GM13976 (cell line): ENCODE measurements at regions not wholly inside any gene's neighbourhood (a gene's known extent, or its start where the extent isn't known, plus 50 kb on each side); places are given as distances from the start of the nearest gene placed in this dataset.

ENCODE experiments used
- DNase-seq: peaks from one replicate; pipeline ENCODE4 v3.0.0; 2012; ENCODE audit warnings: low spot score
- in situ Hi-C: fragments of 300-500 bp; cut with MboI; formaldehyde crosslinking; loops from one replicate; pipeline ENCODE4 v1.12.0; 2022; ENCODE audit warnings: low sequenced_read_pairs, mixed read lengths, inconsistent platforms; ENCODE audit not compliant: unreplicated experiment
- TF ChIP-seq, protein P1 (sequence below): IDR thresholded peaks from 2 replicates; pipeline ENCODE4 v1.5.1; 2012; ENCODE audit warnings: borderline replicate concordance, mild to moderate bottlenecking; ENCODE audit not compliant: insufficient read depth; ENCODE audit errors: extremely low read depth, missing control alignments, control extremely low read depth

DNA sequence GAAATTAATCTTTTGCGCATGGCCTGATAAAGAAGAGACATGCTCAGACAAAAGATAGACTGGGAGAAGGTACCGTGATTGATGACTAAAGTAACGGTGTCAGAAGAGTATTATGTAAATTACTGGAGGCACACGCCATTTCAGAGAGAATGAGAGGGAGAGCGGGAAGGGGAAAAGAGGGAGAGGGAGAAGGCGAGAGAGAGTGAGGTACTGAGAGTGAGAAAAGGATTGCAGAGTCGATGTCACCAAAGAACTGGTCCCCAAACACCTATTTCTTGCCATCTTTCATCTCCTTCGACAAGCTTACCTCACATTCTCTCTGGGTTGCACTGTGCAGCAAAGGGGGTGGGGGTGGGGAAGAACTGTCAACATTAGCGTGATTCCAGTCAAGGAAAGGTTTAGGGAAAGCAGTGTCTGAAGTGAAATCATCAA is 673.7 kb downstream of the BCL11A start:
- TF ChIP-seq, protein P1, sequence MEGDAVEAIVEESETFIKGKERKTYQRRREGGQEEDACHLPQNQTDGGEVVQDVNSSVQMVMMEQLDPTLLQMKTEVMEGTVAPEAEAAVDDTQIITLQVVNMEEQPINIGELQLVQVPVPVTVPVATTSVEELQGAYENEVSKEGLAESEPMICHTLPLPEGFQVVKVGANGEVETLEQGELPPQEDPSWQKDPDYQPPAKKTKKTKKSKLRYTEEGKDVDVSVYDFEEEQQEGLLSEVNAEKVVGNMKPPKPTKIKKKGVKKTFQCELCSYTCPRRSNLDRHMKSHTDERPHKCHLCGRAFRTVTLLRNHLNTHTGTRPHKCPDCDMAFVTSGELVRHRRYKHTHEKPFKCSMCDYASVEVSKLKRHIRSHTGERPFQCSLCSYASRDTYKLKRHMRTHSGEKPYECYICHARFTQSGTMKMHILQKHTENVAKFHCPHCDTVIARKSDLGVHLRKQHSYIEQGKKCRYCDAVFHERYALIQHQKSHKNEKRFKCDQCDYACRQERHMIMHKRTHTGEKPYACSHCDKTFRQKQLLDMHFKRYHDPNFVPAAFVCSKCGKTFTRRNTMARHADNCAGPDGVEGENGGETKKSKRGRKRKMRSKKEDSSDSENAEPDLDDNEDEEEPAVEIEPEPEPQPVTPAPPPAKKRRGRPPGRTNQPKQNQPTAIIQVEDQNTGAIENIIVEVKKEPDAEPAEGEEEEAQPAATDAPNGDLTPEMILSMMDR: no peak
- in situ Hi-C loops: no loop called here
- DNase-seq: no peak

DNA sequence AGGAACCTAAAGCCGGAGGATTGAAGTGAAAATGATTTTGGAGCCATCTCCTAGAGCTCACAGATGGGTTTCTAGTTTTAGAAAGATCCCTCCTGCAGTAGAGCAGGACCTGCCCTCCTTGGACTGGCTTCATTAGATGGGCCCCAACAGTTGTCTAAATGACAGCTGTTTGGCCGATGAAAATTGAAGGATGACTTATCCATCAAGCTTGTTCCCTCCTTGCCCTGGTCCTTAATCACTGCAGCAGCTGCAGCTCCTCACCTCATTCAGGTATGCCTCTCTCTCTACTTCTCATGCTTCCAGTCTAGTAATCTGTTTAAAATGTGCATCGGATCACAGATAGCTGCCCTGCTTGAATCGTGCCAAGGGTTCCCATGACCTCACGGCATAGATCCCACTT is 677.6 kb downstream of the BCL11A start:
- in situ Hi-C loops: no loop called here
- TF ChIP-seq, protein P1: no peak
- no peak for DNase-seq

DNA sequence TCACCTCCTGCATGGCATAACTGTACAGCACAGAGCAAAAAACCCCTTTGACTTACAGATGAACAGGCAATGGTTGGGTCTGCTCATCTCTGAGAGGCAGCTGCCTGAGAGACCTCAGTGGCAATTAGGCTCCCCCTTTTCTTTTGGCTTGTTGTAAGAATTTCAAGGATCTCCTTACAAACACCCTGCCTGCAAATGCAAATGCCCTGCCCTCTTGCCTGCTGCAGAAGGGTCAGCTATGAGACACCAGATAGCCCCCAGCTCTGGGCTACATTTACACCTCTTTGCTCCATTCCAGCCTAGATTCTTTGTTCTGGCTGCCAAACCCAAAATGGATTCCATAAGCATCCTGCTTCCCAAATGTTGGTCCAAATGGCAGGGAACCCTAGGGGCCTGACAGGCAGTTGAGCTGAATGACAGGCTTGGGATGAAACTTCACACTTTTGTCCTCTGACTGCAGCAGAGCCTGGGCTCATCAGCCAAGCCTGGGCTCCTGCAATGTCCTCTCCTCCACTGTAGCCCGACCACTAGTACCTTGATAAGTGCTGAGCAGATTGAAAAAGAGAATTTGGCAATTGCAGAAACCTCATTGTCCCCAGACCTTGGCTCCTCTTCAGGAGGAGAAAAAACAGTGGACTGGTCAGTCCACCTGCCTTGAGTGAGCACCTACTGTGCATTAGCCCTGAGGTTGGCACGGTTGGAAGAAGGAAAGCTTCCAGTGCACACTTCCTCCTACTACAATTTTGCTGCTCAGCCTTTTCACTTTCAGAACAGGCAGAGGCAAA is 678.3 kb downstream of the BCL11A start:
- DNase-seq: no peak
- TF ChIP-seq, protein P1: no peak
- in situ Hi-C loops: no loop called here

DNA sequence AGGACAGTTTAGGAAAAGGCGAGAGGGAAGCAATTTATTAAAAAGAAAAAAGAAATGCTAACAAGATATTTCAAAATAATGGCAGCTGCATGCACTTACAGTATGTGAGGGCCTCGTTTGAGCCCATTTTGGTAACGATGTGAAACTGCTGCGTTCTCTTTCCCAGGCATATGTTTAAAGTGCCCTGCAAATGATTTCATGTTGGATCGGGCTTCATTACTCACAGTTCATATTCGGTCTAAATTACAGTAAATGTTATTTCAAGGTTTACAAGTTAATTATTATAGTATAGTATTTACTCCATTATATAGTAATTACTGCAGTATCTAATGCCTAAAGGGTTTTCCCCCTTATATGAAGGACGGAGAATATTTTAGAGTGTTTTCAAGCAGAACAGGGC is 679.1 kb downstream of the BCL11A start:
- DNase-seq: no peak
- in situ Hi-C loops: no loop called here
- TF ChIP-seq, protein P1: no peak

DNA sequence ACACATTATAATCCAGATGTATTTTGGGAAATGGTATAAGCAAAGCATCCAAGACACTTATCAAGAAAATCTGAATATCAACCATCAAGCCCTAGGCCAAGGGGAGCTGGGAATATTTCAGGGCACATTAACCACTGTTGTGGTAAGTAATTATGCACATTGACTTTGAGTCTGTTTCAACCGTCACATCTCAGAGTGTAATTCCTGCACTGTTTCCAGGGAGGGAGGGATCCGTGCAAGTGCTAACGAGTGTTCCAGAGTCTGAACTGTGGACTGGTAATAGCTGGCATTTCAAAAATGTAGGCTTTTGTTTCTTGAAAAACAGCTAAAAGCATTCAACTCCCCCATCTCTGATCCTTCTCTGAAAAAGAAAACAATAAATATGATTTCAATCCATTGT is 681.6 kb downstream of the BCL11A start:
- no peak for DNase-seq
- TF ChIP-seq, protein P1: no peak
- in situ Hi-C loops: no loop called here

DNA sequence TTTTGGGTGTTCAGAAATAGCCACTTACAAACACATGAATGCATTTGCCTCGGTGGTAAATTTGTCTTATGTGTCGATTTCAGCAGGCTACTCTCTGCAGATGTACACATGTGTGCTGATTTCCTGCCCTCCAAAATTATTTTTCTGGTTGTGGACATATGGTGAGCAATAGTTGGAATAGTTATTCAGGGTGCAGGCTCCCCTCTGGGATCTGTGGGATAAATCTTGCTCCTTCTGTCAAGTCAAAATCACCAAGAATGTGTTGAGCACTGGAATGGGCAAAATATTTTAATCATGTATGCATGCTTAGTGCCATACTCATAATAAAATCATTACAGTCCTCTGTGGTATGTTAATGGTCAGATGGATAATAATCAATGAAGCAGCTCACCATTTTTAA is 684.5 kb downstream of the BCL11A start:
- TF ChIP-seq, protein P1: no peak
- in situ Hi-C loops: no loop called here
- DNase-seq: no peak
